Ishikawa (cell line): ENCODE measurements at regions not wholly inside any gene's neighbourhood (a gene's known extent, or its start where the extent isn't known, plus 50 kb on each side); places are given as distances from the start of the nearest gene placed in this dataset.

Source experiments
- CEBPB ChIP-seq: IDR thresholded peaks from 2 replicates; pipeline ENCODE4 v1.6.1; 2012
- CREB1 ChIP-seq: IDR thresholded peaks from 2 replicates; pipeline ENCODE4 v1.6.1; 2012; ENCODE audit warnings: low read depth
- EGR1 ChIP-seq: IDR thresholded peaks from 2 replicates; pipeline ENCODE4 v1.6.1; 2012
- EP300 ChIP-seq: IDR thresholded peaks from 2 replicates; pipeline ENCODE4 v1.6.1; 2012; ENCODE audit warnings: borderline replicate concordance
- FOXM1 ChIP-seq: IDR thresholded peaks from 2 replicates; pipeline ENCODE4 v1.6.1; 2012; ENCODE audit warnings: low read depth, borderline replicate concordance
- NFIC ChIP-seq: IDR thresholded peaks from 2 replicates; pipeline ENCODE4 v1.6.1; 2012
- RAD21 ChIP-seq: IDR thresholded peaks from 2 replicates; pipeline ENCODE4 v1.6.1; 2012; ENCODE audit warnings: low read depth
- TAF1 ChIP-seq: IDR thresholded peaks from 2 replicates; pipeline ENCODE4 v1.6.1; 2012; ENCODE audit warnings: low read depth, mild to moderate bottlenecking
- TCF12 ChIP-seq: IDR thresholded peaks from 2 replicates; pipeline ENCODE4 v1.6.1; 2012; ENCODE audit warnings: low read depth
- TEAD4 ChIP-seq: IDR thresholded peaks from 2 replicates; pipeline ENCODE4 v1.6.1; 2012
- USF1 ChIP-seq: IDR thresholded peaks from 2 replicates; pipeline ENCODE4 v1.6.1; 2012
- YY1 ChIP-seq: IDR thresholded peaks from 2 replicates; pipeline ENCODE4 v1.6.1; 2012; ENCODE audit warnings: low read depth
- ZBTB7A ChIP-seq: IDR thresholded peaks from 2 replicates; pipeline ENCODE4 v1.6.1; 2012; ENCODE audit warnings: low read depth
- TF ChIP-seq, protein P1 (sequence below): IDR thresholded peaks from 2 replicates; pipeline ENCODE4 v1.6.1; 2012; ENCODE audit warnings: low read depth, mild to moderate bottlenecking
- TF ChIP-seq, protein P2 (sequence below): IDR thresholded peaks from 2 replicates; pipeline ENCODE4 v1.6.1; 2012

DNA sequence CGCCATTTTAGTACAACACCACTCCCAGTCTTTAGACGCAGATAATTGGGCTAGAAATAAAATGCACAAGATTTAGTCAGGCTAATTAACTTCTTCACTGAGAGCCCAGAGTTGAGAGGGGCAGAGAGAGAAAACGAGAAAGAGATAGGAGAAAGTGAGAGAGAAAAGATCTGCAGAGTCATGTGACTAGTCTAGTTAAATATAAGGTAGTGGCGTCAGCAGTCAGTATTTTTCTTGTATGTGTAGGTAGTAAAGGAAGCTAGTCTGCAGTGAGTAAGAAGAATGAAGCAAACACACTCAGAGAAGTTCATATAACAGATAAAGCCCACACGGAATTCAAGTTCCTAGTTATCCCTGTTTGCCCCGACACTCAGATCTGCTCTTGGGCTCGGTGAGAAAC lies 392.6 kb upstream of the ERCC4 start:
- TF ChIP-seq, protein P1, sequence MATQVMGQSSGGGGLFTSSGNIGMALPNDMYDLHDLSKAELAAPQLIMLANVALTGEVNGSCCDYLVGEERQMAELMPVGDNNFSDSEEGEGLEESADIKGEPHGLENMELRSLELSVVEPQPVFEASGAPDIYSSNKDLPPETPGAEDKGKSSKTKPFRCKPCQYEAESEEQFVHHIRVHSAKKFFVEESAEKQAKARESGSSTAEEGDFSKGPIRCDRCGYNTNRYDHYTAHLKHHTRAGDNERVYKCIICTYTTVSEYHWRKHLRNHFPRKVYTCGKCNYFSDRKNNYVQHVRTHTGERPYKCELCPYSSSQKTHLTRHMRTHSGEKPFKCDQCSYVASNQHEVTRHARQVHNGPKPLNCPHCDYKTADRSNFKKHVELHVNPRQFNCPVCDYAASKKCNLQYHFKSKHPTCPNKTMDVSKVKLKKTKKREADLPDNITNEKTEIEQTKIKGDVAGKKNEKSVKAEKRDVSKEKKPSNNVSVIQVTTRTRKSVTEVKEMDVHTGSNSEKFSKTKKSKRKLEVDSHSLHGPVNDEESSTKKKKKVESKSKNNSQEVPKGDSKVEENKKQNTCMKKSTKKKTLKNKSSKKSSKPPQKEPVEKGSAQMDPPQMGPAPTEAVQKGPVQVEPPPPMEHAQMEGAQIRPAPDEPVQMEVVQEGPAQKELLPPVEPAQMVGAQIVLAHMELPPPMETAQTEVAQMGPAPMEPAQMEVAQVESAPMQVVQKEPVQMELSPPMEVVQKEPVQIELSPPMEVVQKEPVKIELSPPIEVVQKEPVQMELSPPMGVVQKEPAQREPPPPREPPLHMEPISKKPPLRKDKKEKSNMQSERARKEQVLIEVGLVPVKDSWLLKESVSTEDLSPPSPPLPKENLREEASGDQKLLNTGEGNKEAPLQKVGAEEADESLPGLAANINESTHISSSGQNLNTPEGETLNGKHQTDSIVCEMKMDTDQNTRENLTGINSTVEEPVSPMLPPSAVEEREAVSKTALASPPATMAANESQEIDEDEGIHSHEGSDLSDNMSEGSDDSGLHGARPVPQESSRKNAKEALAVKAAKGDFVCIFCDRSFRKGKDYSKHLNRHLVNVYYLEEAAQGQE = no peak
- TF ChIP-seq NFIC (no peak), TCF12 (no peak), CEBPB (no peak), CREB1 (no peak), TEAD4 (no peak), FOXM1 (no peak), EP300 (no peak), EGR1 (no peak), USF1 (no peak), YY1 (no peak), ZBTB7A (no peak), RAD21 (no peak), TAF1 (no peak)
- TF ChIP-seq, protein P2, sequence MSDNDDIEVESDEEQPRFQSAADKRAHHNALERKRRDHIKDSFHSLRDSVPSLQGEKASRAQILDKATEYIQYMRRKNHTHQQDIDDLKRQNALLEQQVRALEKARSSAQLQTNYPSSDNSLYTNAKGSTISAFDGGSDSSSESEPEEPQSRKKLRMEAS = no peak

DNA sequence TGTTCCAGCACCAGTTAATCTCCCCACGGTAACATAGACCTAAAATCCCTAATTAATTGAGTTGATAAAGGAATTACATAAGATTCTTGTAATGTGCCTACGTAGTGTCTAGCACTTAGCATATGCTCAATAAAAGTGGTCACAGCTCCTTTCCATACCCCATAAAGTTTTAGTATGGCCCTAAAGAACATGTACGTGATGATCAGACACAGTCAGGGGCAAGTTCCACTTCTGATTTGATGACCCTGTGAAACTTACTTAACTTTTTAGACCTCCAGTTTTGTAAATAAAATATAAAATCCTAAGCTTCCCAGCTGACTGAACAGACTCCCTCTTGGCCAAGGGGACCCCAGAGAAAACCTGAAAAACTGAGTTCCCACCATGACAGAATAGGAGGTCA lies 391.3 kb upstream of the ERCC4 start:
- TF ChIP-seq EGR1 = no peak
- no peak for TF ChIP-seq USF1
- TF ChIP-seq, protein P2 = no peak
- no peak for TF ChIP-seq EP300
- TF ChIP-seq, protein P1 = no peak
- TF ChIP-seq NFIC = no peak
- no peak for TF ChIP-seq CEBPB
- no peak for TF ChIP-seq TCF12
- no peak for TF ChIP-seq FOXM1
- no peak for TF ChIP-seq TAF1
- no peak for TF ChIP-seq RAD21
- TF ChIP-seq TEAD4 = no peak
- TF ChIP-seq CREB1 = no peak
- TF ChIP-seq ZBTB7A = no peak
- TF ChIP-seq YY1 = no peak

- TF ChIP-seq USF1 (no peak), TEAD4 (no peak), TAF1 (no peak), EGR1 (no peak), CREB1 (no peak), ZBTB7A (no peak), RAD21 (no peak), TCF12 (no peak), NFIC (no peak), YY1 (no peak), EP300 (no peak), FOXM1 (no peak), CEBPB (no peak)
- TF ChIP-seq, protein P2 = no peak
- TF ChIP-seq, protein P1 = no peak
These were observed 390.6 kb upstream of the ERCC4 start for GRCh38 chr16:13529193-13529982.
